GM19023 (cell line): ENCODE measurements at regions not wholly inside any gene's neighbourhood (a gene's known extent, or its start where the extent isn't known, plus 50 kb on each side); places are given as distances from the start of the nearest gene placed in this dataset.

Source experiments
- ATAC-seq: cut with Tn5 transposase; IDR thresholded peaks from one replicate; pipeline ENCODE4 v1.9.1; 2021; ENCODE audit warnings: mild to moderate bottlenecking, moderate library complexity; ENCODE audit not compliant: unreplicated experiment

DNA sequence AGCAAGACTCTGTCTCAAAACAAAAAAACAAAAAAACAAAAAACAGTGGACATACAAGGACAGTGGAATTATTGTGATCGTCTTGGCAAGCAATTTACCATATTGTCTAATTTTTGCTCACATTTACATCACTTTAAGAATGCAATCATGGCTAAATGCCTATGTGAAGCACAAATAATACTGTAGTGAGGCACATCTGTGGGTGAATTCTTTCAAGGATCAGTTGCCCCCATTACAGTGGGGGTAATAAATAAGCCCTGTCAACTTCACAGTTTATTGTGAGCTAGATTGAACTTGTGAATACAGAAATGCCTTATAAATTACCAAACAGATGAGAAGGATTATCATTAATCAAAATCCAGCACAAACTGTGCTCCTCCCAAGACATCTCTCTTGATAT is 150.2 kb upstream of the PAPPA start:
- no peak for ATAC-seq

GRCh38 chr9:116005205-116005604 is 148.4 kb upstream of the PAPPA start:
- no peak for ATAC-seq

DNA sequence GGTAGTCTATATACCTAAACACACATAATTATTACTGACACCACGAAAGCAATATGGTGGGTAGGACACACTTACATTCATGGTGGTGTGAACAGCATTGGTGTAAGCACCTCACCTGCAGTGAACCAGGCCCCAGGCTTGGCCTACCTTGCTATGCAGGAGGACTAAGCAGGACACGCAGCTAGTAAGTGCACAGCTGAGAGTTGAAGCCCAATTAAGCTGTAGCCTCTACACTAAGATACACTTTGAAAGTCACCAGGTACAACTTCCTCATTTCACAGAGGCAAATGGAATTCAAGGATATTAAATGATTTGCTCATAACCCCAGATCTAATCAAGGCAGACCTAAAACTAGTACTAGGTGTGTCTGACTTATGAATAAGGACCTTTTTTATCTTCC is 145.8 kb upstream of the PAPPA start:
- ATAC-seq = no peak

DNA sequence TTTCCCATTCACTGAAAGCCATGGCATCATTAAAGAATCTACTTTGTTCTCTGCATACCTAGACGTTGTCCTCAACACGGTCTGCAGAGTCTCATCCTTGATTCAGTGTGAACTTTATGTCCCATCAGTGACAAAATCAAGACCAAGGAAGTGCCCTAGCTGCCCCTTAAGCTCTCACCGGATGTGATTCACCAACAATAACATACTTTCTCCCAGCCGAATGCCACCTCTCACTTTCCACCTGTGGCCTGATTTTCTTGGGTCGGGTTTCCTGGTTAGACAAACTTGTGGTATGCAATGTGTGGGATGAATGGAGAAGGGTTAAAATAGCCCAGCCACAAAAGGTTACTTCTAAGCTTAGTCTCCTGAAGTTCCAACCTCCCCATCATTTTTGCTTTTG is 145.3 kb upstream of the PAPPA start:
- no peak for ATAC-seq

DNA sequence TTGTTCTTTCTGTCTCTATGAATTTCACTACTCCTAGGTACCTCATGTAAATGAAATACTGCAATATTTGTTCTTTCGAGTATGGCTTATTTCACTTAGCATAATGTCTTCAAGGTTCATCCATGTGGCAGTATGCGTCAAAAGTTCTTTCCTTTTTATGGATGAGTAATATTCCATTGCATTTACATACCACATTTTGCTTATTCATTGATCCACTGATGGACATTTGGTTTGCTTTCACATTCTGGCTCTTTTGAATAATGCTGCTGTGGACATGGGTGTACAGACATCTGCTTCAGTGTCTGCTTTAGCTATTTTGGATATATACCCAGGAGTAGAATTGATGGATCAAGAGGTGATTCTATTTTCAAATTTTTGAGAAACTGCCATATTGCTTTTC is 144.2 kb upstream of the PAPPA start:
- no peak for ATAC-seq

DNA sequence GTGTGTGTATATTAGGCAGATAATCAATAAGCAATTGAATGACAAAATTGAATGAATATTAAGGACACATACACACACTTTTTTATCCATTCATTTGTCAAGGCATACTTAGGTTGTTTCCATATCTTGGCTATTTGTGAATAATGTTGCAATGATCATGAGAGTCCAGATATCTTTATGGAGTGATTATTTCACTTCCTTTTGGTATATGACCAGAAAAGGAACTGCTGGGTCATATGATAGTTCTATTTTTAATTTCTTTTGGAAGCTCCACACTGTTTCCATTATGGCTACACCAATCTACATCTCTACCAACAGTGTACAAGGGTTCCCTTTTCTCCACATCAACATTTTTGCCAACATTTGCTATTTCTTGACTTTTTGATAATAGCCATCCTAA is 137.7 kb upstream of the PAPPA start:
- ATAC-seq = no peak

GRCh38 chr9:116020146-116020545 is 133.4 kb upstream of the PAPPA start:
- ATAC-seq = no peak

- ATAC-seq = no peak
Measured at GRCh38 chr9:116020801-116021200, 132.8 kb upstream of the PAPPA start.

GRCh38 chr9:116027096-116027495 is 126.5 kb upstream of the PAPPA start:
- ATAC-seq = no peak

DNA sequence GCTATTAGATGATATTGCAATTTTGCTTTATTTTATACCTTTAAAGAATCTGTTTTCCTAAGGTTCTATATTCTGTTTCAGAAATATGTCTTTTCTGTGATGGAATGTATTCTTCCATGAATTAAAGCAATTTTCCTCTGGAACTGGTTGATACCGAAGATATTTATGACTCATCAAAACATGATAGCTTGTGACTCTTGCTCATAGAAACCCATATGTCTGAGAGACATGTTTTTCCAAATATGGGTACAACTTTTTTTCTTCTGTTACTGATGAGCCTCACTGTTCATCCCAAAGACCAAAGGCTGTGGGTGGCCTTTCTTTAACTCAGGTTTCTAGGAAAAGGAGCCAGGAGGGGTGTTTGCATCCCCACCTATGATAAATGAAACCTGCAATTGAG is 126.1 kb upstream of the PAPPA start:
- ATAC-seq = no peak

GRCh38 chr9:116027951-116028350 is 125.6 kb upstream of the PAPPA start:
- no peak for ATAC-seq

- ATAC-seq = no peak
Measured at GRCh38 chr9:116030517-116030916, 123.1 kb upstream of the PAPPA start.

DNA sequence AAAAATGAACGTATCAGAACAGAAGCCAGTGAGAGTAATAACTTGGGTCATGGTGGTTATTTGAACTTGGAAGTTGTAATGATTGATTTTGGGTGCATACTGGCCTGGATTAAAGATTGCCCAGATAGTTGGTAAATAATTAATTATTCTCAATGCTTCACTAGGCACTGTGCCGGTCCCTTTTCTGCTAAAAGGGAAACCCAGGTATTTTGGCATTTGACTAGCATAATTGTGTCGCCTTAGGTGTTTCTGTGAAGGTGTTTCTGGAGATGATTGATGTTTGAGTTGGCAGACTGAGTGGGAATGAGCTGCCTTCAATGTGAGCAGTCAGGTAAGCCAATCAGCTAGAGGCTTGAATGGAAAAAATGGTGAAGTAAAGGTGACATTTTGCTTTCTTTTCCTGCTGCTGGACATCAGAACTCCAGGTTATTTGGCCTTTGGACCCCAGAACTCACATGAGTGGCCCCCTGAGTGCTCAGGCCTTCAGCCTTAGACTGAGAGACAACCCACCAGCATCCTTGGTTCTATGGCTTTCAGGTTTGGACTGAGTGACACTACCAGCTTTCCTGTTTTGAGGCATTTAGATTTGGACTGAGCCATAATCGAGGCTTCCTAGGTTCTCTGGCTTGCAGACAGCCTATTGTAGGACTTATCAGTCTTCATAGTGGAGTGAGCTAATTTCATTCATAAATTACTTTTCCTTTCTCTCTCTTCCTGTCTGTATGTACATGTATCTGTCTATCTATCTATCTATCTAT is 120.7 kb upstream of the PAPPA start:
- no peak for ATAC-seq

GRCh38 chr9:116039312-116039711 is 114.3 kb upstream of the PAPPA start:
- ATAC-seq = no peak

DNA sequence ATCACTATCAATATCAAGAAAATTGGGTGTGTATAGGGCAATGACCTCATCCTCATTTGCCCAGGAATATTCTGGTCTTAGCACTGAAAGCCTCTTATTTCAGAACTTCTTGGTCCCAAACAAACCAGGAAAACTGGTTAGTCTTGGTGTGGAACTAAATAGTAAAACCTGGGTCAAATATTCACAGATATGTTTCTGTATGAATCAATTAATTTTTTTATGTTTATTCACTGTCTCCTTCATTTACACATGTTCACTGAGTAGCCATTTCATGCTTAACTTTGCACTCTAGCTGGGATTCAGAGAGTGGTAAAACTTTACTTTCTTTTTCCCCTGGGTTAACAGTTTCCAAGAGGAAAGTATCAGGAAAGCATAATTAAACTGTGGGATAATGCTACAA is 113.7 kb upstream of the PAPPA start:
- ATAC-seq = no peak

GRCh38 chr9:116042321-116042720 is 111.3 kb upstream of the PAPPA start:
- ATAC-seq = no peak

DNA sequence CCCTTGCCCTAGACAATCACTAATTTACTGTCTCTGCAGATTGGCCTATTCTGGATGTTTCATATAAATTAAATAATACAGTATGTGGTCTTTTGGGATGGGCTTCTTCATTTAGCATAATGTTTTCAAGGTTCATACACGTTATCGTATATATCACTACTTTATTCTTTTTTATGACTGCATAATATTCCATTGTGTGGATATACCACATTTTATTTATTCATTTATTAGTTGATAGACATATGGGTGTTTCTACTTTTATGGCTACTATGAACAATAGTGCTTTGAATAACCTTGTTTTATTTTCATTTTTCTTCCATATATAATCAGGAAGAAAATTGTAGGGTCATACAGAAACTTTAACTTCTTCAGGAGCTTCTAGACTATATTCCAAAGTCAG is 108.5 kb upstream of the PAPPA start:
- ATAC-seq = no peak

DNA sequence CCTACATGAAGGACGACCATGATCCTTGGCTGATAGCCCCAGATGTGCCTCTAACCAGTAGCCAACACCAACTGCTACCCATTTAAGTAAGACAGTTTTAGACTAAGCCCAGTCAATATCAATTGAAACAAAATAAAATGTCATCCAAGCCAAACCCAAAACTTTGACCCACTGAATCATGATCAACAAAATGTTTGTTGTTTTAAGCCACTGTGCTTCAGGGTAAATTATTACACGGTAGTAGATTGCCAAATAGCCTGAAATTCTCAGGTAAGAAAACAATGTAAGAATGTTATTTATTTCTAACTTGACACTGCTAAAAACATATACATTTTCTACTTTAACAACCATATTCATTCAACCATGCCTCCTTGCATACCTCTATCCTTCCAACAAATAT is 105.5 kb upstream of the PAPPA start:
- ATAC-seq = no peak

DNA sequence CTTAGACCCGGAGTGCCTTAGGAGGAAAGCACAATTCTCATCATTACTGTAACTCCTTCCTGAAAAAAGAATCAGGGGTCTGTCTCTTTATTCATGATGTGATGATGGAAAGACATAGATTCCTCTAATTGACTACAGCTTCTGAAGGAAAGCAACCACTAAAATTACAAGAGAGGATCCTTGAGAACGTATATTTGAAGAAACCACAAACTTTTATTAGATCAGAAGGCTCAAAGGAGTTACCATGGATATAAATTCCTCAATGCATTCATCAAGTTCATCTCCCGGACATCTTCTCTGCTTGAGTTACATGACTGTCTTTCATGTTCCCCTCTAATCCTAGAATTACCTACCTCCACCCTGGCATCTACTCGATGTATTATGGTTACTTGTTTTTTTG is 104.1 kb upstream of the PAPPA start:
- ATAC-seq = no peak

- no peak for ATAC-seq
Measured at GRCh38 chr9:116051528-116051927, 102.1 kb upstream of the PAPPA start.

GRCh38 chr9:116055536-116055935 is 98.1 kb upstream of the PAPPA start:
- ATAC-seq = no peak

DNA sequence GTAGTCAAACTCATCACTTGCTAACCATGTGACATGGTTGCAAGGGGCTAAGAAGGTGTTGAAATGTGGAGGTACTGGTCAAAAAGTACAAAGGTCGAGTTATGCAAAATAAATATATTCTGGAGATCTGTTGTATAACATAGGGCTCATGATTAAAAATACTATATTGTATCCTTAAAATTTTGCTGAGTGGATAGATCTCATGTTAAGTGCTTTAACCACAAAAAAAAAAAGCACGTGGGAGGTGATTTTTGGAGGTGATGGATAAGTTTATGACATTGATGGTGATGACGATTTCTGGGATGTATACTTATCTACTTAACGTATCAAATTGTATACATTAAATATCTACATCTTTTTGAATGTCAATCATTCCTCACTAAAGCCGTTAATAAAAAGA is 96.2 kb upstream of the PAPPA start:
- ATAC-seq = no peak

DNA sequence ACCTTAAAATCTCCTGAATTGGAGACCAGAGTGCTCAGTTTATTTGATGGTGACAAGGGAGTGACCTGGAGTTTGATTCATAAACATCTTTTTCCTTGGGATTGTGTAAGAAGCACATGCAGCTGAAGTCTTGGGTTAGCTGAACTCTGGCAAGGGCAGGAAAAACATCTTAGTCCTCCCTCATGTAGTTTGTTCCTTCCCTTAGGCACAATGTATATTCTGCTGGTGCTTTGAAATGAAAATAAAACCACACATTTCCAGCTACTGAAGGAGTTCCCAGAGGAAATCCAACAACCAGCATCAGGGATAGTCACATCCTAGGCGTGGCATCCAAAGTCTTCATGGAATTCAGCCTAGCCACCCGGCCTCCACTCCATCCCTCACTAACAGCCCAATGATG is 95.2 kb upstream of the PAPPA start:
- ATAC-seq = no peak
